ENCODE measurements at regions not wholly inside any gene's neighbourhood (a gene's known extent, or its start where the extent isn't known, plus 50 kb on each side); places are given as distances from the start of the nearest gene placed in this dataset.

GRCh38 chr7:28348636-28349035 lies 63.7 kb upstream of the CREB5 start (continued):
- TF ChIP-seq SP1 (IDR thresholded peaks at IDR 0.05; ENCODE audit: low read depth, low read length) (no peak), RAD21 (IDR thresholded peaks at IDR 0.05 in 1 of 2, conservative IDR thresholded peaks at IDR 0.05 in 1 of 2; ENCODE audit: low read depth in 2 of 2, low read length in 2 of 2) (no peak), SP4 (IDR thresholded peaks at IDR 0.05; ENCODE audit: low read length) (no peak), GTF2F1 (IDR thresholded peaks at IDR 0.05; ENCODE audit: borderline replicate concordance, low read depth, low read length) (no peak), TAF1 (IDR thresholded peaks at IDR 0.05; ENCODE audit: low read depth, low read length) (no peak), RFX5 (IDR thresholded peaks at IDR 0.05; ENCODE audit: borderline replicate concordance, low read depth, low read length) (no peak), CHD1 (IDR thresholded peaks at IDR 0.05; ENCODE audit: low read depth, low read length) (no peak)

Data from H1 (cell line).